Prostate gland (tissue), 2 donors: ENCODE measurements at regions not wholly inside any gene's neighbourhood (a gene's known extent, or its start where the extent isn't known, plus 50 kb on each side); places are given as distances from the start of the nearest gene placed in this dataset.
"Not testable (repeated sequence)": the region's sequence is repeated elsewhere in the genome, so short reads cannot be mapped to it uniquely, and the experiment has no call there.

Experiments
- DNase-seq: peaks from one replicate; pipeline ENCODE4 v3.0.0-alpha.2; 2019; ENCODE audit warnings: low spot score
- H3K27ac ChIP-seq, 2 donors: fragments of 200-600 bp; sonication (generic); 2 replicates each; pipeline ENCODE4 v1.5.1; 2017 to 2019
- H3K27me3 ChIP-seq: fragments of 200-600 bp; sonication (generic); replicated peaks from 2 replicates; pipeline ENCODE4 v1.5.1; 2019; ENCODE audit not compliant: insufficient read depth
- H3K36me3 ChIP-seq, 2 donors: fragments of 200-600 bp; sonication (generic); 1 replicate in 1 of 2; 2 replicates in 1 of 2; pipeline versions ENCODE4 v1.5.1 to v1.8.1; 2017 to 2019
- H3K4me1 ChIP-seq: fragments of 200-600 bp; sonication (generic); replicated peaks from 2 replicates; pipeline ENCODE4 v1.5.1; 2019
- H3K4me3 ChIP-seq, 2 donors: fragments of 200-600 bp; sonication (generic); 2 replicates each; pipeline ENCODE4 v1.5.1; 2017 to 2019
- H3K9me3 ChIP-seq: fragments of 200-600 bp; sonication (generic); 2 replicates; pipeline ENCODE4 v1.5.1; 2017
- POLR2A ChIP-seq: fragments of 450-650 bp; IDR thresholded peaks from one replicate; pipeline ENCODE4 v1.6.1; 2016; ENCODE audit warnings: antibody characterized with exemption, mild to moderate bottlenecking
- POLR2AphosphoS5 ChIP-seq: sonication (generic); formaldehyde crosslinking; IDR thresholded peaks from one replicate; pipeline ENCODE4 v1.6.1; 2017; ENCODE audit warnings: antibody characterized with exemption
- whole genome bisulfite sequencing: methylation state at CpG from one replicate; pipeline ENCODE4 v1.1.5; 2018; 5-methylcytosine and 5-hydroxymethylcytosine counted together
- intact Hi-C: fragments of 100-400 bp; cut with DNase I; formaldehyde crosslinking; loops from one replicate; pipeline ENCODE4 v1.14.2; 2022
- TF ChIP-seq, protein P1 (sequence below), 4 experiments: fragments of 200-600 bp in 2 of 4; fragments of 450-650 bp in 2 of 4; sonication (generic) in 2 of 4; IDR thresholded peaks; 1 replicate in 3 of 4; 2 replicates in 1 of 4; pipeline ENCODE4 v1.5.1; 2016 to 2019; ENCODE audit warnings: antibody characterized with exemption in 4 of 4, mild to moderate bottlenecking in 2 of 4, moderate library complexity in 2 of 4

- Histone ChIP-seq H3K27ac (no peak overlapping the region), H3K36me3 (no peaks in the 10 kb centered on the region), H3K4me3 (no peak overlapping the region), H3K4me1 (no peaks in the 10 kb centered on the region), H3K27me3 (no peaks in the 10 kb centered on the region), H3K9me3 (no peaks in the 10 kb centered on the region)
- TF ChIP-seq, protein P1, sequence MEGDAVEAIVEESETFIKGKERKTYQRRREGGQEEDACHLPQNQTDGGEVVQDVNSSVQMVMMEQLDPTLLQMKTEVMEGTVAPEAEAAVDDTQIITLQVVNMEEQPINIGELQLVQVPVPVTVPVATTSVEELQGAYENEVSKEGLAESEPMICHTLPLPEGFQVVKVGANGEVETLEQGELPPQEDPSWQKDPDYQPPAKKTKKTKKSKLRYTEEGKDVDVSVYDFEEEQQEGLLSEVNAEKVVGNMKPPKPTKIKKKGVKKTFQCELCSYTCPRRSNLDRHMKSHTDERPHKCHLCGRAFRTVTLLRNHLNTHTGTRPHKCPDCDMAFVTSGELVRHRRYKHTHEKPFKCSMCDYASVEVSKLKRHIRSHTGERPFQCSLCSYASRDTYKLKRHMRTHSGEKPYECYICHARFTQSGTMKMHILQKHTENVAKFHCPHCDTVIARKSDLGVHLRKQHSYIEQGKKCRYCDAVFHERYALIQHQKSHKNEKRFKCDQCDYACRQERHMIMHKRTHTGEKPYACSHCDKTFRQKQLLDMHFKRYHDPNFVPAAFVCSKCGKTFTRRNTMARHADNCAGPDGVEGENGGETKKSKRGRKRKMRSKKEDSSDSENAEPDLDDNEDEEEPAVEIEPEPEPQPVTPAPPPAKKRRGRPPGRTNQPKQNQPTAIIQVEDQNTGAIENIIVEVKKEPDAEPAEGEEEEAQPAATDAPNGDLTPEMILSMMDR (IDR thresholded peaks at IDR 0.05) = no peak
- TF ChIP-seq POLR2A (no peak), POLR2AphosphoS5 (no peak)
- intact Hi-C loops = no loop called here
- no peak for DNase-seq
- WGBS = 42% methylated on average over 6 of the region's 6 CpGs
These were observed 104.9 kb downstream of the TFAP2C start for GRCh38 chr20:56733967-56734366.

GRCh38 chr20:56735084-56735642 lies 106.1 kb downstream of the TFAP2C start:
- TF ChIP-seq, protein P1 (IDR thresholded peaks at IDR 0.05) = no peak
- no peak for TF ChIP-seq POLR2AphosphoS5
- no peak for TF ChIP-seq POLR2A
- Histone ChIP-seq H3K27ac (no peak overlapping the region), H3K4me3 (no peak overlapping the region), H3K9me3 (no peaks in the 10 kb centered on the region), H3K36me3 (no peaks in the 10 kb centered on the region), H3K4me1 (no peaks in the 10 kb centered on the region), H3K27me3 (no peaks in the 10 kb centered on the region)
- 39% methylated on average over 15 of the region's 15 CpGs for WGBS
- DNase-seq = no peak
- intact Hi-C loops = no loop called here

- 54% methylated on average over 10 of the region's 10 CpGs for WGBS
- intact Hi-C loops = no loop called here
- H3K27me3 ChIP-seq = no peaks in the 10 kb centered on the region
- no peaks in the 10 kb centered on the region for H3K4me1 ChIP-seq
- no peak overlapping the region for H3K4me3 ChIP-seq
- H3K9me3 ChIP-seq = no peaks in the 10 kb centered on the region
- H3K27ac ChIP-seq = no peak overlapping the region
- TF ChIP-seq POLR2AphosphoS5 = no peak
- TF ChIP-seq, protein P1 (IDR thresholded peaks at IDR 0.05) = no peak
- no peak for TF ChIP-seq POLR2A
- DNase-seq = no peak
- no peaks in the 10 kb centered on the region for H3K36me3 ChIP-seq
These were observed 107.3 kb downstream of the TFAP2C start for GRCh38 chr20:56736285-56736857.

DNA sequence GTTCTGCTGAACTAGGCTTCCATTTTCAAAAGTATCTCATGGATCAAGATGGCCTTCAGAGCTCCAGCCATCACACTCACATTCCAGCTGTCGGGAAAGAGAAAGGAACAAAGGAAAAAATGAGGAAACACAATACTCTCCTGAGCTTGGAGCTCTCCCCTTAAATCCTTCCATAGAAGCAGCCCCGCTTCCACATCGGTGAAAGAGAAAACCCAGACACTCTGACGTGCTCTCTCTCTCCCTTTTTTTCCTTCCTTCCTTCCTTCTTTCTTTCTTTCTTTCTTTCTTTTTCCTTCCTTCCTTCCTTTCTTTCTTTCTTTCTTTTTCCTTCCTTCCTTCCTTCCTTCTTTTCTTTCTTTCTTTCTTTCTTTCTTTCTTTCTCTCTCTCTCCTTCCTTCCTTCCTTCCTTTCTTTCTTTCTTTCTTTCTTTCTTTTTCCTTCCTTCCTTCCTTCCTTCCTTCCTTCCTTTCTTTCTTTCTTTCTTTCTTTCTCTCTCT lies 115.3 kb downstream of the TFAP2C start:
- H3K27me3 ChIP-seq, H3K4me1 ChIP-seq, H3K9me3 ChIP-seq, H3K27ac ChIP-seq, intact Hi-C loops, H3K4me3 ChIP-seq, DNase-seq, H3K36me3 ChIP-seq: not testable (repeated sequence)
- 94% methylated on average over 4 of the region's 4 CpGs for WGBS

- H3K4me3 ChIP-seq = no peak overlapping the region
- no peaks in the 10 kb centered on the region for H3K27me3 ChIP-seq
- WGBS = 41% methylated on average over 8 of the region's 8 CpGs
- no peak for DNase-seq
- H3K36me3 ChIP-seq = no peaks in the 10 kb centered on the region
- TF ChIP-seq POLR2A (no peak), POLR2AphosphoS5 (no peak)
- TF ChIP-seq, protein P1 (IDR thresholded peaks at IDR 0.05) = no peak
- no peak overlapping the region for H3K27ac ChIP-seq
- intact Hi-C loops = no loop called here
- no peaks in the 10 kb centered on the region for H3K4me1 ChIP-seq
- no peaks in the 10 kb centered on the region for H3K9me3 ChIP-seq
These were observed 119.6 kb downstream of the TFAP2C start for GRCh38 chr20:56748476-56749377.
